ENCODE measurements at regions not wholly inside any gene's neighbourhood (a gene's known extent, or its start where the extent isn't known, plus 50 kb on each side); places are given as distances from the start of the nearest gene placed in this dataset.

- DNase-seq = no peak
Measured at GRCh38 chr20:63099456-63100173, 92.9 kb upstream of the BHLHE23 start.

- DNase-seq = no peak
Measured at GRCh38 chr20:63098195-63098810, 91.5 kb upstream of the BHLHE23 start.

GRCh38 chr20:63097336-63097831 is 90.6 kb upstream of the BHLHE23 start:
- no peak for DNase-seq

DNA sequence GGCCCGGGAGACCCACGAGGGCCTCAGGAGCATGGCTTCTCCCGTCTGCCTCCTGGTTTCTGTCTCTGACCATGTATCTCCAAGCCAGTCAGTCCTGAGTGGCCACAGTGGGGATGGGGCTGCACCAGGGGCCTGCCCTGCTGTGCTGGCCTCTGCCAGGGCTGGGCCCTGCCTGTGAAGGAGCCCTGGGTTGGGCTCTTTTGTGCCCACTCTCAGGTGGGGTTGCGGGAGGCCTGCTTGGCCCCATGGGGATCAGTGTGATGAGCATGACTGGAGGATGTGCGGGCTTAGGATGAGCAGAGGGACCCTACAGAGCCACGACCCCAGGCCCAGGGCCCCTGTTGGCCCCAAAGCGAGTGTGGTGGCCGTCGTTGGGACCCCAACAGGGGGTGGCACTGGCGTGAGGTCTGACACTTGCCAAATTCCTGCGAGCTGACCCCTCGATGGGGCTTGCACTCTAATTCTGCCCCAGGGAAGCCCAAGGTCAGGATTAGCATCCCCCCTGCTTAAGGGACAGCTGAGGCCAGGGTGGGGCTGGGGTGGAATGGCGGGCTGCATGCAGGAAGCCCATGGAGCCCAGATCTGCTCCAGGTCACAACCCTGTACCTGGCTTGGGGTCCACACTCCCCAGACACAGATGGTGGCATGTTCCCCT is 90.0 kb upstream of the BHLHE23 start:
- DNase-seq = no peak

DNA sequence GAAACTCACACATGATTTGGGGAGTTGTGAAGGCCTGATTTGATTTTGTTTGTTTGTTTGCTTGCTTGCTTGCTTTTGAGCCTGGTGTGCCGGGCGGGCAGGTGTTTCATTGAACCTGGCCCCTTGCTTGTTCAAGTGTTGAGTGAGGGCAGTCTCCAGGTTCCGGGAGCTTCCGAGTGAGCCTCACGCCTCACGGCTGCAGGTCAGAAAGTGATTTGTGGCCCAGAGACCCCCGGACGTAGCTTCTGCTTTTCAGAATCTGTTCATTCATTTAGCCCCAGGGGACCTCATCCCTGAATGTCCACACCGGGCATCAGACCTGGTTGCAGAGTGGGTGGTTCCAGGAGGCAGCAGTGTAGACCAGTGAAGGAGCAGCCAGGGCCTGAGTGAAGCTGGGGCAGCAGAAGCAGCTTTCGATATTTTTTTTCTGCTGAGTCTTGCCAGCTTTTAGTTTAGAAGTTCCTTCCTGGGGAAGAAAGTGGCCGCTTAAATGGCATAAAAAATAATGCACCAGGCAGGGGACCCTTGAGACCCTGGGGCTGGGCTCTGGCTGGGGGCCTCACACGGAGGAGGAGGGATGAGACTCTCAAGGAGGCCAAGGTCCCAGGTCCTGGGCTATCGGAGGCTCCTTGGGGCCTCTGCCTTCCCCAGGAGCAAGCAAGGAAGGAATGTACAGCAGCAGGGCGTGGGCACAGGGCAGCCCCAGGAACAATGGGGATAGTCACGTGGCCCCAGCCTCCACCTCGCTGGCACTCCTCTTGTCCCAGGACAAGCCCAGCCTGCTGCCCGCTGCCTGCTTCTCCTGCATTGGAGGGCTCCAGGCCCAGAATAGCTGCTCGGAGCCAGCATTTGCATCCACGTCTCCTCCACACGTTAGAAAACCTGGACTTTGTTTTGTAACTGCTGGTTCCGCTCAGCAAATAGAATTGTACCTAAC is 89.2 kb upstream of the BHLHE23 start:
- no peak for DNase-seq

DNA sequence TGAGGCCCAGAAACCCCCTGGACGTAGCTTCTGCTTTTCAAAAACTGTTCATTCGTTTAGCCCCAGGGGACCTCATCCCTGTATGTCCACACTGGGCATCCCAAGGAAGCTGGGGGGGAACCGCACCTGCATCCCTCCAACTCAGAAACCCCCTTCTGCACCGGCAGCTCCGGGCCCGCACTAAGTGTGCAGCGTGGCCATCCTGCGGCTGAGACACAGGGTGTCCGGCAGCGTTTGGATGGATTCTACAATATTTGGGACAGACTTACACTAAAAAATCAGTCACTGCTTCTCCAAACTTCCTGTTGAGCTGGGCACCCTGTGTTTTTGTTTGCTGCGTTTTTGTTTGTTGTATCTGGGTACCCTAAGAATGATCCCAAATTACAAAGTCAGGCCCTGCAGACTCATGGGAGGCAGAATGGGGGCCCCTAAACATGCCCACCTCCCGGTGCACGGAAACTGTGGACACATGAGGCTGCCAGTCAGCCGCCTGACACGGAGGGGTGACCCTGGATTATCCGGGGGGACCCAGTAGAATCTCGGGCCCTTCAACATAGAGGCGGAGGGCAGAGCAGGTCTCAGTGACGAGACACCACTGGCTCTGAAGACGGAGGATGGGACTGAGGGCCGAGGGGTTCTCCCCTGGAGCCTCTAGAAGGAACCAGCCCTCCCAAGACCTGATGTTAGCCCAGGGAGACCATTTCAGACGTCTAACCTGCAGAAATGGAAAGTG is 88.2 kb upstream of the BHLHE23 start:
- no peak for DNase-seq

DNA sequence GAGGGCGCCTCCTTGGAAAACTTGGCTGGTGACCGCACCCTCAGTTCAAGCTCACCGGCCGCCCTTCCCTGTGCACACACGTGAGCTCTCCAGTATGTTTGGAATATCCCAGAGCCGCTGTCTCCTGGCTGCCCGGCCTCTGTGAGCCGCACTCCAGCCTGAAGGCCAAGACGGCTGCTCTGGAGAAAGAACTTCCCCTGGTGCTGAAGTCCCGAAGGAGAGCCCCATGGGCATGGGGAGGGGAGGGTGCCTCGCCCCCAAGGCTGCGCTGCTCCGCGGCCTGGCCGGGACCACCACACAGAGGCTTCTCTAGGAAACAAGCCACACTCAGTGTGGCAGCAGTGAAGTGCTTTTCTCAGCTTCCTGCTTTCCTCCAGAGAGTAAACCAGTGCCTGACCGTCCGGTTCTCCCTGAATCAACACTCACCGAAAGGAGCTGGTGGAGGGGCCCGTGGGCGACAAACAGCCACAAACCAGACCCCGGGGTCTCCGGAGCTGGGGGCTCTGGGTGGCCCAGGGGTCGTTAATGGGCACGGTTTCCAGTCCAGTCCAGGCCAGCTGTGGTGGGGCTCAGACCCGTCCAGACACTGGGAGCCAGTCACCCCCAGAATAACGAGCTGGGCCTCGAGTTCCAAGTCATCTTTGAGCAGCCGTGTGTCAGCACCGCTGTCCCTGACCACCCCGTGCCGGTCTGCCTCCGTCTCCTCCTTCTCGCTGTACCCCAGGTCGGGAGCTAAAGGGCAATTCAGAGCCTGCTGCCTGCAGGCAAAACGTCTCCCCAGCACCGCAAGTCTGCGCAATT is 87.4 kb upstream of the BHLHE23 start:
- no peak for DNase-seq

DNA sequence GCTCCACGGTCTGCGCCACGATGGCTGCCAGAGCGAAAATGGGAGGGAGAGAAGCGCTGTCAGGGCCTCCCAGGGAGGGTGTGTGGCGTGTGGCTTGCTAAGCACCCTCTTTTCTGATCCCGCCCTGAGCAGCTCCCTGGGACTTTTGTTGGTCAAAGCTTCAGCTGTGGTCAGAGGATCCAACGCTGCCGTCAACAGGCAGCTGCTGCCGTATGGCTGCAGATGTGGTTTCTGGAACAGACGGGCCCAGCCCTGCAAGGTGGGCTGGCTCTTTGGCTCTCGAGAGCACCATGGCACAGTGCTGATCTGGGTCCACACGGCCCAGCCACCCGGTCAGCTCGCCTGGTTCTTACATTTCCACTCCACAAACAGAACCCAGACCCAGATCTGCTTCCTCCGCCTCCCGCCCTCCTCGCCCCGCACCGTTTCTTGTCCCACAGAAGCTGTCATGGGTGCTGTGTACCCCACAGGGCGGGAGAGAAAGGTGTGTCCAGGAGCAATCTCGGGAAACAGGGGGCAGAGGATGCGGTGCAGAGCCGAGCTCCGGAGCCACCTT is 86.0 kb upstream of the BHLHE23 start:
- no peak for DNase-seq

- DNase-seq = no peak
Measured at GRCh38 chr20:63091901-63092659, 85.3 kb upstream of the BHLHE23 start.

GRCh38 chr20:63090682-63091571 is 84.2 kb upstream of the BHLHE23 start:
- no peak for DNase-seq

DNA sequence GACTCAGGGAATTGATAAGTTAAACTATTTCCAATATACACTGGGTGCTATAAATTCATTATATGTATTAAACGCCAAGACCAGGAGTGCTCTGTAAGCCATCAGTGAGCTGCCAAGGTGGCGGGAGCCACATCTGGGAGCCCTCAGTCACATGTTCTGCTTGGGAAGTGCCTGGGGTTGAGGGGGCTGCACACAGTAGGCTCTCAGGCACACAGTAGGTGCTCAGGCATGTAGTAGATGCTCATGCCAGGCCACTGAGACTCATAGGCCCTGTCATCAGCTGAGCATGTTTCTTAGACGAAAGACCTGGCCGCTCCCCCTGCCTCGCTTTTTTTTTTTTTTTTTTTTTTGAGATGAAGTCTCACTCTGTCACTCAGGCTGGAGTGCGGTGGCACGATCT is 83.3 kb upstream of the BHLHE23 start:
- DNase-seq = no peak

GRCh38 chr20:63089051-63089907 is 82.5 kb upstream of the BHLHE23 start:
- DNase-seq = no peak

GRCh38 chr20:63087872-63088680 is 81.3 kb upstream of the BHLHE23 start:
- no peak for DNase-seq

DNA sequence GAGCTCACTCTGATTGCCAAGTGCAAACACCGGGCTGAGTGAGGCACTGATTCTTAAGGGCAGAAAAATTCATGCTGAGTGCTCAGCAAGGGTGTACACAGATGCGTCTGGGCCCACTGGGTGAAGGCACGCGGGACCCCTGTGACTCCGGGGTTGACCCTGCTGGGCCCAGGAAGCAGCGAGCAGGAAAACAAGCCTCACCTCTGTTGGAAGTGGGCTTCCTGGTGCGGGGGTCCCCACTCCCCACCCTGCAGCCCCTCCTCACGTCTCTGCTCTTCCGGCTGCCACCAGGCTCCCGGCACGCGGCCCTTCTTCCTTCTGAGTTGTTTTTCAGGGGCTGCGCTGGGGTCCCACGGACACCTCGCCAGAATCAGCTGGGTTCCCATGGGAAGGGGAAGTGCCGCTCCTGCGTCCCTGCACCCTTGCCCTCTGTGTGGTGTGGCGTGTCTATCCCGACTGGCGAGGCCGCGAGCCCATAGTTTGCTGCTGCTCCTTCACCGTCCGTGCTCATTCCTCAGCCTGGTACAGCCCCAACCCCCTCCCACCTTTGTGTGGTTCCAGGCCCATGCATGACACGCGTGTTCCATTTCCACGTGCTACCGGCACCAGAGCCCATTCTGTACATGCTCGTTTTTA is 80.6 kb upstream of the BHLHE23 start:
- DNase-seq = no peak

DNA sequence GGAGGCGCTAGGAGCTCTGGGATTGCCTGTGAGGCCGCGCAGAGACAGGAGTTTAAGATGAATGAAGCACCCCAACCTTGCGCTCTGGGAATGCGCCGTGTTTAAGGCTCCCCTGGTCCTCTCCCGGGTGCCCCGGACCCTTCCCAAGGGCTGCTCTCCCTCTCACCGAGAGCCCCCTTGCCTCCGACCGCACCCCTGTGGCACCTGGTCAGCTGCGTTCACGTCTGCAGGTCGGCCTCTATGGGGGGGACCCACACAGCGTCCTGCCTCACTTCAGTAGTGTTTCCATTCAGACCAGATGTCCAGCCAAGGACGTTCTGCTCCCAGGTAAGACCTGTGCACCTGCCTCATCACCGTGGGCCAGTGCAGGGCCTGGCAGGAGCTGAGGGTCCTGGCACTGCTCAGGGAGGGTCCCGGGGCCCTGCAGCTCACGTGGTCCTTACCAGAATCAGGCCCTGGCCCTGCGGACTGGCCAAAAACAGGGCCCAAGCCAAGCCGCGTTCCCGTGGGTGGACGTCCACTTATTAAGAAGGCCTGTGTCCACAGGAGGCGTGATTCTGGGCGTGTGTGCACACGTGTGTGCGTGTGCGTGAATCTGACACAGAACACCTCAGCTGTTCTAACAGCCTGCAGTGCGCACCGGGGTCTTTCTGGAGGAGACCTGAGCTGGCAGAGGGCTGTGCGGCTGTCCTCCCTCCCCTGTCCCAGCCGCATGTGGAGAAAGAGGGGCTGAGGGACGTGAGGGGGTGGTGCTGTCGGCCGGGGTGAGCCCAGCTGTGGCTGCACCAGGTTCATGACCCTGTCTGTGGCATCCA is 79.9 kb upstream of the BHLHE23 start:
- DNase-seq = no peak
